CD4-positive, alpha-beta T cell (primary cell): ENCODE measurements at regions not wholly inside any gene's neighbourhood (a gene's known extent, or its start where the extent isn't known, plus 50 kb on each side); places are given as distances from the start of the nearest gene placed in this dataset.

Source experiments
- ATAC-seq: fragments of 200-7000 bp; cut with Tn5 transposase; one replicate; pipeline ENCODE4 v1.10.0; 2022; ENCODE audit warnings: mild to moderate bottlenecking; ENCODE audit not compliant: poor library complexity
- CTCF ChIA-PET: fragments of 350-600 bp; sonication (Branson Sonifier 250); formaldehyde crosslinking; loops from one replicate; lab custom pipeline; 2021; ENCODE audit warnings: antibody characterized with exemption, inconsistent platforms; lab: Charles Lee
- POLR2A ChIA-PET: fragments of 350-600 bp; sonication (Branson Sonifier 250); formaldehyde crosslinking; loops from one replicate; lab custom pipeline; 2021; ENCODE audit warnings: antibody characterized with exemption, inconsistent platforms; lab: Charles Lee
- DNase-seq, 14 experiments: peaks; one replicate each; pipeline ENCODE4 v3.0.0-alpha.2; 2013 to 2020; ENCODE audit warnings: mixed read lengths in 2 of 14
- H3K27ac ChIP-seq, 2 donors: one replicate each; pipeline versions ENCODE4 v1.5.1 to v1.7.0; 2013; ENCODE audit warnings: low read length in 2 of 2, low read depth in 1 of 2, mild to moderate bottlenecking in 1 of 2
- H3K27me3 ChIP-seq, 2 experiments: 1 replicate in 1 of 2; 2 replicates in 1 of 2; pipeline versions ENCODE4 v1.6.1 to v1.7.0; 2013; ENCODE audit warnings: low read length in 2 of 2, control low read depth in 1 of 2, mild to moderate bottlenecking in 1 of 2, moderate library complexity in 1 of 2; ENCODE audit not compliant: insufficient read depth in 2 of 2, control insufficient read depth in 1 of 2
- H3K36me3 ChIP-seq: one replicate; pipeline ENCODE4 v1.6.1; 2013; ENCODE audit warnings: low read length, control low read depth; ENCODE audit not compliant: insufficient read depth
- H3K4me1 ChIP-seq: one replicate; pipeline ENCODE4 v1.6.1; 2013; ENCODE audit warnings: low read length, control low read depth; ENCODE audit not compliant: insufficient read depth
- H3K4me3 ChIP-seq: one replicate; pipeline ENCODE4 v1.5.1; 2013; ENCODE audit warnings: mild to moderate bottlenecking, low read length, moderate library complexity
- H3K9me3 ChIP-seq, 2 experiments: 1 replicate in 1 of 2; 2 replicates in 1 of 2; pipeline versions ENCODE4 v1.6.1 to v1.7.0; 2013; ENCODE audit warnings: low read length in 2 of 2, mild to moderate bottlenecking in 2 of 2, control low read depth in 1 of 2, moderate library complexity in 1 of 2; ENCODE audit not compliant: control insufficient read depth in 1 of 2, insufficient read depth in 1 of 2
- H3K27ac Mint-ChIP-seq: one replicate; pipeline ENCODE4 v1.8.0; 2020; ENCODE audit warnings: mixed read lengths
- H3K27me3 Mint-ChIP-seq: one replicate; pipeline ENCODE4 v1.8.0; 2021; ENCODE audit warnings: mixed read lengths
- H3K36me3 Mint-ChIP-seq: one replicate; pipeline ENCODE4 v1.8.0; 2021; ENCODE audit warnings: low read depth, mixed read lengths
- H3K4me1 Mint-ChIP-seq: one replicate; pipeline ENCODE4 v1.8.0; 2021; ENCODE audit warnings: low read depth, mixed read lengths
- H3K4me3 Mint-ChIP-seq: one replicate; pipeline ENCODE4 v1.8.0; 2020; ENCODE audit warnings: mild to moderate bottlenecking, mixed read lengths
- H3K9me3 Mint-ChIP-seq: one replicate; pipeline ENCODE4 v1.8.0; 2020; ENCODE audit warnings: mixed read lengths
- intact Hi-C, 2 experiments: fragments of 100-400 bp; cut with DNase I in 1 of 2; cut with micrococcal nuclease in 1 of 2; formaldehyde crosslinking; loops; one replicate each; pipeline versions ENCODE4 v1.15.1 to v1.9.0; 2023 to 2025; cut with DNase I, micrococcal nuclease
- TF ChIP-seq, protein P1 (sequence below): fragments of 200-600 bp; IDR thresholded peaks from one replicate; pipeline ENCODE4 v1.8.0; 2022; ENCODE audit warnings: antibody characterized with exemption, mild to moderate bottlenecking

DNA sequence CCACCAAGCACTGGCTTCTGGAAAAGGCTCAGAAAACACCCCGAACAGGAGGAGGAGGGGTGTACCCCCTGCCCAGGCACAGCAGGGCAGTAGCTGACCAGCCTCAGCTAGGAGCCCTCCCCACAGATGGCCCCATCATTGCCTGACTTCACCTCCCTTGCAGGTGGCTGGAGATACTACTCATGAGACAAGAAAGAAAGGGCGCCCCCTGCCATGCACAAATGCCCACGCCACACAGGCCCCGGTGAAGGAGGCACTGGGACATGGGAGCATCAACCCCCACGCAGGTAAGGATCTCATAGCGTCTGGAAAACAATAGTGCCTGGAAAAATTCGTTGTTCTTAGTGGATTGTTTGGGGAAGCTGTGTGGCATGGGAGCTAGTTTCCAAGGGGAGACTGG is 240.6 kb downstream of the TFCP2L1 start:
- H3K27me3 ChIP-seq, result no peaks in the 10 kb centered on the region
- H3K4me3 ChIP-seq, result no peak overlapping the region
- H3K4me1 ChIP-seq, result no peaks in the 10 kb centered on the region
- Mint-ChIP-seq H3K9me3 (no peaks in the 10 kb centered on the region), H3K27me3 (no peaks in the 10 kb centered on the region), H3K36me3 (no peaks in the 10 kb centered on the region), H3K27ac (no peak overlapping the region), H3K4me1 (no peaks in the 10 kb centered on the region), H3K4me3 (no peak overlapping the region)
- no peak for DNase-seq
- H3K27ac ChIP-seq, result no peak overlapping the region
- ATAC-seq, result no peak
- TF ChIP-seq, protein P1, sequence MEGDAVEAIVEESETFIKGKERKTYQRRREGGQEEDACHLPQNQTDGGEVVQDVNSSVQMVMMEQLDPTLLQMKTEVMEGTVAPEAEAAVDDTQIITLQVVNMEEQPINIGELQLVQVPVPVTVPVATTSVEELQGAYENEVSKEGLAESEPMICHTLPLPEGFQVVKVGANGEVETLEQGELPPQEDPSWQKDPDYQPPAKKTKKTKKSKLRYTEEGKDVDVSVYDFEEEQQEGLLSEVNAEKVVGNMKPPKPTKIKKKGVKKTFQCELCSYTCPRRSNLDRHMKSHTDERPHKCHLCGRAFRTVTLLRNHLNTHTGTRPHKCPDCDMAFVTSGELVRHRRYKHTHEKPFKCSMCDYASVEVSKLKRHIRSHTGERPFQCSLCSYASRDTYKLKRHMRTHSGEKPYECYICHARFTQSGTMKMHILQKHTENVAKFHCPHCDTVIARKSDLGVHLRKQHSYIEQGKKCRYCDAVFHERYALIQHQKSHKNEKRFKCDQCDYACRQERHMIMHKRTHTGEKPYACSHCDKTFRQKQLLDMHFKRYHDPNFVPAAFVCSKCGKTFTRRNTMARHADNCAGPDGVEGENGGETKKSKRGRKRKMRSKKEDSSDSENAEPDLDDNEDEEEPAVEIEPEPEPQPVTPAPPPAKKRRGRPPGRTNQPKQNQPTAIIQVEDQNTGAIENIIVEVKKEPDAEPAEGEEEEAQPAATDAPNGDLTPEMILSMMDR, result no peak
- CTCF ChIA-PET, result no interaction called here
- intact Hi-C loops, result no loop called here
- H3K9me3 ChIP-seq, result peaks cover 0 to 16% of the 10 kb centered on the region in 2 experiments
- H3K36me3 ChIP-seq, result no peaks in the 10 kb centered on the region
- POLR2A ChIA-PET, result no interaction called here

DNA sequence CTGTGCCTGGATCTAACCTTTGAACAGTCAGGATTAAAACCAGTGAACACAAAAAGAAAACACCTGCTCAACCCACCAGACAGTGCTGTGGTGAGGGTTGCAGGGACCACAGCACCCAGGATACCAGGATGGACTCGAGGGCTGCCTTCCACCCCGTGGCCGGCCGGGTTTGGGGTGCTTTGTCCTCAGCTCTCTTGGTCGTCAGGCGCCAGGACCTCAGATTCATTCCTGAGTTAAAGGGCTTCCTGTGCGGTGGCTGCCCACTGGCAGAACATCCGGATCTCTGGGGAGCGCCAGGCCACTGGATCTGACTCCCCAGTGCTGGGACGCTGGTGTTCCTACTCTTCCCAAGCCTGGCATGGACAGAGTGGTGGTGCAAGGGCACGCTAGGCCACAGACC is 239.8 kb downstream of the TFCP2L1 start:
- no peaks in the 10 kb centered on the region for H3K27me3 ChIP-seq
- no peaks in the 10 kb centered on the region for H3K4me1 Mint-ChIP-seq
- peaks cover 0 to 17% of the 10 kb centered on the region in 2 experiments for H3K9me3 ChIP-seq
- no peaks in the 10 kb centered on the region for H3K4me1 ChIP-seq
- ChIA-PET POLR2A (no interaction called here), CTCF (no interaction called here)
- H3K27ac Mint-ChIP-seq, result no peak overlapping the region
- H3K36me3 ChIP-seq, result no peaks in the 10 kb centered on the region
- ATAC-seq, result no peak
- H3K27me3 Mint-ChIP-seq, result no peaks in the 10 kb centered on the region
- DNase-seq, result no peak
- intact Hi-C loops, result no loop called here
- H3K27ac ChIP-seq, result no peak overlapping the region
- no peak overlapping the region for H3K4me3 ChIP-seq
- H3K36me3 Mint-ChIP-seq, result no peaks in the 10 kb centered on the region
- no peak overlapping the region for H3K4me3 Mint-ChIP-seq
- TF ChIP-seq, protein P1, result no peak
- H3K9me3 Mint-ChIP-seq, result no peaks in the 10 kb centered on the region

DNA sequence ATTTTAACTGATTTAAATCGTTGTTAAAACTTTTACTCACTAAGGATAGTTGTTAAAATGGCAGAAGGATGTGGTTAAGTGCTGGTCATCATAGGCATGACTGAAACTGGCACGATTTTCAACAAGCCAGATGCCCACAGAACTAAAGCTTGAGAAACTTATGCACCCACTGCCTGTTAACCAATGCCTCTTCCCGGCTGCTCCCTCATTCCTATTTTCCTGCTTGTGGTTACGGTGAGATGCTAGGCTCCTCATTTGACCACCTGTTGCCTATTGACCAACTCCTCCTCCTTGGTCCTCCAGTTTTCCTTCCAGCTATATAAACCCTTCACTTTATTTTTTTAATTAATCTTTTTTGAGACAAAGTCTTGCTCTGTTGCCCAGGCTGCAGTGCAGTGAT is 238.7 kb downstream of the TFCP2L1 start:
- no peak overlapping the region for H3K4me3 Mint-ChIP-seq
- no peaks in the 10 kb centered on the region for H3K4me1 ChIP-seq
- H3K4me1 Mint-ChIP-seq, result no peaks in the 10 kb centered on the region
- H3K9me3 Mint-ChIP-seq, result no peaks in the 10 kb centered on the region
- no peak overlapping the region for H3K27ac Mint-ChIP-seq
- peaks cover 0 to 20% of the 10 kb centered on the region in 2 experiments for H3K9me3 ChIP-seq
- ChIA-PET POLR2A (no interaction called here), CTCF (no interaction called here)
- H3K36me3 ChIP-seq, result no peaks in the 10 kb centered on the region
- H3K27me3 Mint-ChIP-seq, result no peaks in the 10 kb centered on the region
- no peak overlapping the region for H3K4me3 ChIP-seq
- ATAC-seq, result no peak
- no peak overlapping the region for H3K27ac ChIP-seq
- no peaks in the 10 kb centered on the region for H3K27me3 ChIP-seq
- intact Hi-C loops, result no loop called here
- TF ChIP-seq, protein P1, result no peak
- H3K36me3 Mint-ChIP-seq, result no peaks in the 10 kb centered on the region
- no peak for DNase-seq
